HG03432 (cell line): ENCODE measurements at regions not wholly inside any gene's neighbourhood (a gene's known extent, or its start where the extent isn't known, plus 50 kb on each side); places are given as distances from the start of the nearest gene placed in this dataset.
"Not testable (repeated sequence)": the region's sequence is repeated elsewhere in the genome, so short reads cannot be mapped to it uniquely, and the experiment has no call there.

Experiments used
- ATAC-seq: cut with Tn5 transposase; IDR thresholded peaks from one replicate; pipeline ENCODE4 v1.9.1; 2021; ENCODE audit warnings: mild to moderate bottlenecking, moderate library complexity; ENCODE audit not compliant: unreplicated experiment

DNA sequence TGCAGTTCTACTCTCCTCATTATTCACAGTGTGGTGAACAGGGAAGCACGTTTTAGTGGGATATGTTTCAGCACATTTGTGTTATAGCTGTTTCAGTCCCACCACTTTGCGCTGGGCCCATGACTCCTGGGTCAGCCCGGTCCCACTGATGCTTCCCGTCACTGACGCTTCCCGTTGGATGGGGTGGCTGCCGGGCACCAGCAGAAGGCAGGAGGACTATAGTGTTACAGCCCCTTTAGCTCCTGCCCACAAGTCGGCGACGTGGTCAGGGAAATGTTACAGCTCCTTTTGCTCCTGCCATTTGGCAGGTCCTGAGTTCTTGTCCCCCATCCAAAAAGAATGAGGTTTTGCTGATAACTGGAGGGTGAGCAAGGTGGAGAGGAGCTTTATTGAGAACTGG, 732.2 kb downstream of the NR4A2 start:
- no peak for ATAC-seq

DNA sequence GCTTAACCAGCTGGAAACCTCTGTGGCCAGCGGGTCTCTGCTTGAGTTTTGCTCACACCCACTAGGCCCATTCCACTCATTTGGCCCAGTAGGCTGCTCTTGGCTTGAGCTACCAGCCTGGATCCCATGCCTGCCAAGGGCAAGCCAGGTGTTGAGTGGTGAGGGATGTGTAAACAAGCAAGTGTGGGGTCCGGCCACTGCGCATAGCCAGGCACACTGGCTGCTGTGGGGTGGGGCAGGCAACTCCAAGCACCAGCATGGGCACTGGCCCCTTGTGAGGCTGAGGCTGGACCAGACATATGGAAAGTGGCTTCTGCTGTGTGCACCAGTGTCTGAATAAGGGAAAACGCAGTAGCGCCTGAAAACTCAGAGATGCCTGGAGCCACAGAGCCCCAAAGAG, 732.7 kb downstream of the NR4A2 start:
- ATAC-seq, result no peak

DNA sequence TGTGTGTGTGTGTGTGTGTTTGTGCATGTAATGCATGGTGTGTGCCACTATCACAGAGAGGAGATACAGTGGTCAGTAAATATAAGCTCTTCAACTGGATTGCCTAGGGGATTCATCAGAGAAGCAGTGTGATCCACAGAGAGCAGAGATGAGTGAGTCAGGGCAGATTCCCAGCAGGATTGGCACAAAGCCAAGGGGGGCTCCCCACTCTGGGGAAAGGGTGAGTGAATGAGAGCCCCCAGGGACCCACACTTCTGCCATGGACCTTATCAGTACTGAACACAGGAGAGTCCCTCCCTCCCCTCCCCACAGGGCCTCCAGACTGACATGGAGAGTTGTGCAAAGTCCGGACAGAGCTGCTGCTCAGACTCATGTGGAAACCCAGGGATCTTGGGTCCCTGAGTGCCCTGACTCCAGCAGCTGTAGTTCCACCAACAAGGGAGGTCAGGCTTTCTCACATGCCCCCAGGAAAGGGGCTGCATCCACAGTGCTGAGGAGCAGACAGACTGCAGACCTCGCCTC, 748.8 kb downstream of the NR4A2 start:
- ATAC-seq, result no peak

DNA sequence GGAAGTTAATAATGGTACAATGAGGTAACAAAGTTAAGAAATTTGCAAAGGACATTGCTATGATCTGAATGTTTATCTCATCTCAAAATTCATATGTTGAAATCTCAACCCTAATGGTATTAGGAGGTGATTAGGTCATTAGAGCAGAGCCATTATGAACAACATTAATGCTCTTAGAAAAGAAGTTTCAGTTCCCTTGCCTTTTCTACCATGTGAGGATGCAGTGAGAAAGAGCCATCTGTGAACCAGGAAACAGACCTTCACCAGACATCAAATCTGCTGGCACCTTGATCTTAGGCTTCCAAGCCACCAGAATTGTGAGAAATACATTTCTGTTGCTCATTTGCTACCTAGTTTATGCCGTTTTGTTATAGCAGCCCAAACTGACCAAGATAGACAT, 757.6 kb downstream of the NR4A2 start:
- ATAC-seq, result peak; percentile 78

DNA sequence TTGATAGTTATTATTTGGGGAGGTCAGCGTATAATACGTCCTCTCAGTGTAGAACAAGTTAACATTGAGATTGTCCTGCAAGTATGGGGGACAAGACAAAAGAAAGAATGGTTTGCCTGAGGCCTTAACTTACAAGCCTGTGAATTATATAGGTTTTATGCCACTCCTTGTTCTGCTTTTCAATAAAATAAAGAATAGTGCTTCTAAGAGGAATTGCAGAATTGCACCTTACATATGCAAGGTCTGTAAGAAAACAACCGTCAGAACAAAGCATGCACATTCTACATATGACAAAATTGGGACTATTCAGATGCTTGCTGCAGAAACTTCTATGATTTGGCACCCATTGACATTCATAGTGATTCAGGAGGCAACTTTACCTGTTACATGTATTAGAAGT, 785.0 kb downstream of the NR4A2 start:
- ATAC-seq, result no peak

DNA sequence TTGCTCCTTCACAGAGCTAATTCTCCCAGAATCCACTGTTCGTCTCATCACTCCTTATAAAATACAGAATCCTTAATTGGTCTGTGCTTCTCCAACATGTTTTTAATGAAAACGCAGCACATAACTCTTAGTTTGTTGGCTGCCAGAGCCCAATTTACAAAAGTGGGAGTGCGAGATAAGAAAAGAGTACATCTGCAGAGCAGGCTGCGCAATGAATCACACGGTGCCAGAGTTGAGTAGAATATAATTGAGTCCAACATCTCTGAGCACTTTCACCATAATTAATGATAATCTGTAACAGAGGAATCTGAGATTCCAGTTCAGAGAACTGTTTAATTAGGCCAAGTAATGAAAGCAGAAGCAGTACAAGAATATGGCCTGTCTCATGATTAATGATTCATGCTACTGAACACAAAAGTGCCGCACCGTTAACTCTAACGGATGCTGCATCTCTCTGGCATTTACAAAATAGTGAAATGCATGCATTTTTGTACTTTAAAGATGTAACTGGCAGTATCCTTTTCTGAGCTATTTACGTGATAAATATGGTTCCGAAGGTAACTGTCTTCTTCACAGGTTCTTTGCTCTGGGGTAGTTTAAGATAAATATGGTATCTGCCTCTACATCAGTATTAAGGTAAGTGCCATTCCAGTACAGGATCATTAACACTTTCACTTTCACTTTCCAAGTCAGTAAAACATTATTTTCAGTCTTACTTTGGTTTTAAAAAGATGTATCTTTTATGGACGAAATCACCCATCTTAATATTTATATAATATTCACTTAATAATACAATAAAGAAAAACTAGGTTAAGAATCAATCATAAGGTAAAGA, 785.6 kb downstream of the NR4A2 start:
- ATAC-seq, result no peak

DNA sequence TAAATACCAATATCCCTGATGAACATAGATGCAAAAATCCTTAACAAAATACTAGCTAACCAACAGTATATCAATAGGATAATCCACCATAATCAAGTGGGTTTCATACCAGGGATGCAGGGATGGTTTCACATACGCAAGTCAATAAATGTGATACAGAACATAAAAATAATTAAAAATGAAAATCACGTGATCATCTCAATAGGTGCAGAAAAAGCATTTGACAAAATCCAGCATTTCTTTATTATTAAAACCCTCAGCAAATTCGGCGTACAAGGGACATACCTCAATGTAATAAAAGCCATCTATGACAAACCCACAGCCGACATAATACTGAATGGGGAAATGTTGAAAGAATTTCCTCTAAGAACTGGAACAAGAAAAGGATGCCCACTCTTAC, 793.5 kb downstream of the NR4A2 start:
- not testable (repeated sequence) for ATAC-seq

DNA sequence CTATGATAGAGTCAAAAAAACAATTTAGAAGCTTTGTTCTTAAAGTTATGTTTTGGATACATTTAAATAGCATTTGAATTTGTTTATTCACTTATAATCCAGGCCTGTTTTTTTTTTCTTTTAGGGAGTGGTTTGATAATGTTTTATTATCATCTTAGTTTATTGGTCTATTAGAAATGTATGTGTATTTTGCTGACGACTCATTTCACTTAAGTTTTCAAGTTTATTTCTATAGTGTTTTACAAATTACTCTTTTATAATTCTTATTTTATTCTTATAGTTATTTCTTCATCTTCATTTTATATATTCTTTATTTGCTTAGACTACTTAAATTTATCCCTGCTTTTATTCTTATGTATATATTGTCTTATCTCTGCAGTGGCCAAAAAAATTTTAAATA, 804.5 kb downstream of the NR4A2 start:
- no peak for ATAC-seq

DNA sequence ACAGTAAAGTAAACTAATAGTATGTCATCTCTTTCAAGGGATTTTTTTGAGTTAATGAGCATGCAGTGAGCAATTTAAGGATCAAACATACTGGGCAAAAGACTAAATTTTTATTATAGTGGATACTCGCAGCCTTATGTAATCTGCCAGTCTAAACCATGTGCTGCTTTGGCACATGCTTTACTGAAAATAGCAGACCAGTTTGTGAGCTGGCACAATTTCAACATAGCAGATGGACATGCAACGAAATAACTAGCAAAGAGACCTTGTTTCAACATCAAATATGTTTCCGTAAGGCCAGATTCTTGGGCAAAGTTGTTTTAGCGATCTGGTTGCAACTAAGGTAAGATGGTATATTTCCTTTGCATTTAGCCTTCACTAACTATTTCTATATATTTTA, 807.3 kb downstream of the NR4A2 start:
- no peak for ATAC-seq

DNA sequence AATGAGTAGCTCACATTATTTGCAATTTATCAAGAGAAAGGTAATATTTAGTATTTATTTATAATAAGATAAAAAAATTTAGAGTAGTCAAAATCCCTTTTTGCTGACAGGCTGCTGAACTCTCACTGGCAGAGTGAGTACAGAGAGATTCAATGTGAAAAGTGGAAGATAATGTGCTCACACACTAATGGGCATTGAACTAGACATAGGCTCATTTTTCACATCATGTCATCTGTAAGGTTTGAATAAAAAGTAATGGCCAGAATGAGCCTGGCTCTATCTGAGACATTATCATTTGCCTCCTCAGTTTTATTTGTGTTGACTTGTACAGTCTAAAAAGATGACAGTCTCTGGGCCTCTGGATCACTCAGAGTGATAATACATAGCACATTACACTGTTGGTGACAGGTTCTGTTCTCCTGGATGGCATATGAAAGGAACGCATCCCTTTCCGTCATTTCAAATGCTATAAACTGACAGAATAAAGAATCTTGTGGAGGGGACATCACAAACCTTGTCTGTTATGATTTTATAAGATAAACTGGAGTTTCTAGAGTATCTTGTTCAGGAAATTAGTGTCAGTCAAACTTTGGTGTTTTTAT, 812.9 kb downstream of the NR4A2 start:
- ATAC-seq, result no peak

DNA sequence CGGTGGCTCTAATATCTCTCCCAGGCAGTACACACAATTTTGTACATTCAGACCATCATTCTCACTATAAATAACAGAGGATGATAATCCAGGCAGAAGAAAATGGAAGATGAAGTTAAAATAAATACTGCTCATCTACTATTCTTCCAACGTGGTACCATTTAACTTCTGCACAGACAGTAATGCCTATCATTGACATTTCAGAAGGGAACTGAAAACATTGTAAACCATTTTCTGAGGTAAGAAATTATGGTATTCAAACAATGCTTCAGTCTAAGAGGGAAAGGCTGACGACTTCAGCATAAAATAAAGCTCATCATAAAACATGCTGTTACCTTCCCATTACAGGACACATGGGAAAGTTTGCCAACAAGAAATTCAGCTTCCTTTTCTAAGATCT, 814.4 kb downstream of the NR4A2 start:
- no peak for ATAC-seq

DNA sequence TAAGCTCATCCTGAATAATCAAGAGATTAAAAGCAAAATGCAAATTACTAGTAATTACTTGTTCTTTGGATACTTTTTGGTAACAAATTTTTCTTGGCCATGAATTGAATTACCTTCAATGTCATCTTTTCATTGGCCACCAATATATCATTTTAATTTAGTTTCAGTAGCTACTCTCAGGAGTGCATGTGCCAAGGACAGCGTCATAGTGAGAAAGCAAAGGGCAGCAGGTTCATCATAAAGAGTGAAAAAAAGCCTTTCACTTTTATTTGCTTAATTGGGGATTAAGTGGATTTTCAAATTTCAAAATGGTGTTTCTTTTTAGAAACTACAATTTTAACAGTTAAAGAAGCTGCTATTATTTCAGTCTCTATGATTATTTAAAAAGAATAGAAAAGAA, 815.2 kb downstream of the NR4A2 start:
- no peak for ATAC-seq

DNA sequence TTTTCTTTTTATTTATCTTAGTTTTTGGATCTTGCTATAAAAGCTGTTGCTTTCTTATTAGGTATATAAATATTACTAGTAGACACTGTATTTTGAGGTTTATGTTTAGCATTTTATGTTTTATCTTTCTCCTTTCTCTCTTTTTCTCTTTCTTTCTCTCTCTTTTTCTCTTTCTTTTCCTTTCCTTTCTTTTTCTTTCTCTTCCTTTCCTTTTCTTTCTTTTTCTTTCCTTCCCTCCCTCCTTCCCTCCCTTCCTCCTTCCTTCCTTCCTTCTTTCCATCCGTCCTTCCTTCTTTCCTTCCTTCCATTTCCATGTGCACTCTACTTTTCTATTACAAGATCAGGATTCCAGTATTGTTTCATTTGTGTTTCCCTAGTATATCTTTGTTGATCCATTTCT, 814.8 kb downstream of the KCNJ3 start:
- ATAC-seq, result no peak

DNA sequence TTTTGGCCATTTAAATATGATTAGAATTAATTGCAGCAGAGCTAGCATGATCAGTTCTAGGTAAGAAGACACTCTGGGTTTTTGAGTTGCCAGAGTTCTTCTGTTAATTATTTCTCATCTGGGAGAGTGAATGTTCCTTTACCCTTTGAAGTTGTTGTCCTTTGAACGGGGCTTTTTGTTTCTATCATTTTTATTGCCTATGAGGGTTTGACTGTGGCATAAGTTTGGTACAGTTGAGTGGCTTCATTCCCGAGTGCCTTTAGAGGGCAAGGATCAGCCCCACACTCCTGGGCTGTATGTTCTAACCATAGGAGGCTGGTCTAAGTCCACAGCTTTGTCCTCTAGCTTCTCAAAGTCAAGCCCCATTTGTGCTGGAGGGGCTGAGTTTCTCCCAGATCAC, 804.3 kb downstream of the KCNJ3 start:
- ATAC-seq, result no peak

DNA sequence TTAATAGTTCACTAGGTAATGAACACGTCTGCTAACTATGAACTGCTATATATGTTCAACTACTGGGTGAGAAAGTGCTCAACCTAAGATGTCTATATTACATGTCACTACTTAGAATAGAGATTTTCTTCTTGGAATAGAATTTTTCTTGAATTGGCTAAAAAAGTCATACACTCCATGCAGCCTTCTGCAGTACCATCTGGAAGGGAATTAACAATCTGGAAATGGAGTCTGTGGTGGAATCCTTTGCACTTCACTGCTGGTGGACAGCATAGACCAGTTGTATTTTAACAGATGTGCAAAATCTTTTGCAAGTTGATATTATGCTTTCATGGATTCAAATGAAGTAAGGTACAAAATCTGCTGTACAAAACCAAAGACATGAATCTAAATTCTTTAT, 799.6 kb downstream of the KCNJ3 start:
- no peak for ATAC-seq

DNA sequence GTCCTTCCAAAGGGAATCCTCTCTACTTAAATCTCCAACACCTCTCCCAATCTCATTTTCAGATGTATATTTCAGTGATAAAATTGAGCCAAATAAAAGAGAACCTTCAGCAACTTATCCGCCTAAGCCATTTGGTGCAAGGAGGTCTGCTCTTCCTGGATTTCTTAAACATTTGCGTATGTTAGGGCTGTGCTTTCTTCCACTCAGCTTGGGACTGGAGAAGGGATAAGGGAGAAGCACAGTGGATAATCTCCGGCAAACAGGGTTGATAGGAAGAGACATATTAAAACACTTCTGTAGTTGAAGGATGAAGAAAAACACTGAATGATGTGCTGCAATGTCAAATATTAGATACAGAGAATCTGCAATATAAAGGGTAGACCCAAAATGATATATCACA, 796.2 kb downstream of the KCNJ3 start:
- no peak for ATAC-seq

DNA sequence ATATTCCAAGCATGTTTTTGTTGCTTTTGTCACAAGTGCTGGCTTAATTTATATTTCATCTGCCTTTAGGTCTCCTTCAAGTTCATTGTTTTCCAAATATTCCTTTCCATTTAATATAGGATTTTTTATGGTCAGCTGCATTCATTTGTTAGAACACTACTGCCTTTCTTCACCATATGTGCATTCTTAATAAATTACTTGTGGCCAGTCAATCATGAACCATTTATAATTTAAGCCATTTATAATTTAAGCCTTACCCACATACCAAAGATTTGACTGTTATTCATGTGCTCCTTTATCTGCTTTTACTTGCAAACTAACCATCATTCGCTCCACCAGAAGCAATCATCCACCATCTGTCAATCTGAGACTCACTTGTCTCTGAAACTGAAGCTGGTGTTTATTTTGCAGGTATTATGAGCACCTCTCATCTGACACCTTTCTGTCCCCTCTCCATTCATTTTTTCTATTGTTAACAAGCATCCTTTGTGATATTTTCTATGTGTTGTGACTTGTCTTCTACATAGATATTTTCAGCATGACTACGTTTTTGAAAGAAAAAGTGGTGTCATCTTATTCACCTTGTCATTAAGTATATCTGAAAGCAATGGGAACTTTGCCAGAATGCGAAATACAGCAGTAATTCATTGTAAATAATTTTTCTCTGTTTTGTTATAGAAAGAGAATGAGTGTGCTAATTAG, 786.8 kb downstream of the KCNJ3 start:
- no peak for ATAC-seq

DNA sequence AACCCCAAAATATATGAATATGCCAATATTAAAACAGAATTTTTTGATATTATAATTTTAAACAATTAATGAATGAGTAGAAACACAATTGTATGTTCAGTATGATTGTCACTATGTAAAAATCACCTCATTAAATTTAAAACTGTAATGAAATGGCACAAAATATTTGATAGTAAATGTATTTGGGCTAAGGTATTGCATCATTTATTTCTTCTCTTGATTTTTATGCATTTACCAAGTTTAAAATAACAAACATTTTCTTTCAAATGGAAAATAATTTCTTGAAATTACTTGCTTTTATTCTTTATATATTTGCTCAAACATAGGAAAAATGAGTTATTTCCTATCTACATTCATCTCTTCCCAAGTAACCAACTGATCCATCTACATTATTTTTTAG, 782.6 kb downstream of the KCNJ3 start:
- ATAC-seq, result no peak

DNA sequence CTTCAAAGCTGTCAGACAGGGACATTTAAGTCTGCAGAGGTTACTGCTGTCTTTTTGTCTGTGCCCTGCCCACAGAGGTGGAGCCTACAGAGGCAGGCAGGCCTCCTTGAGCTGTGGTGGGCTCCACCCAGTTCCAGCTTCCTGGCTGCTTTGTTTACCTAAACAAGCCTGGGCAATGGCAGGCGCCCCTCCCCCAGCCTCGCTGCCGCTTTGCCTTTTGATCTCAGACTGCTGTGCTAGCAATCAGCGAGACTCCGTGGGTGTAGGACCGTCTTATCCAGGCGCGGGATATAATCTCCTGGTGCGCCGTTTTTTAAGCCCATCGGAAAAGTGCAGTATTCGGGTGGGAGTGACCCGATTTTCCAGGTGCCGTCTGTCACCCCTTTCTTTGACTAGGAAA, 773.5 kb downstream of the KCNJ3 start:
- not testable (repeated sequence) for ATAC-seq

DNA sequence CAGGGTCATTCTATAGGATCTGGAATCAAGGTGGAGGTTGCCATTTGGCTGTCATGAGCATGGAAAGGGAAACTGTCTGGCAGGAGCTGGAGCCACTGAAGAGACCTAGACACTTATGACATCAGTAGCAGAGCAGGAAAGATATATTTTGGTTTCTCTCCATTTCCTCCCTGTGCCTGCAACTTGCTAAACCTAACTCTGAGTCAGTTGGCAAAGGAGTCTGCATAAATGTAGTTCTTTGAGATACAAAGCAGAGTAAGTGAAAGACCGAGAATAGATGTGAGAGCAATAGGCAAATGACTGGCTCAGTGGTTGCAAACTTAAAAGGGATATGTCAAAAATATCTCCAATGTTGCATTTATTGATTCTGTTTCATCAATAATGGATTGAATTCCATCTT, 757.7 kb downstream of the KCNJ3 start:
- peak; percentile 53 for ATAC-seq

DNA sequence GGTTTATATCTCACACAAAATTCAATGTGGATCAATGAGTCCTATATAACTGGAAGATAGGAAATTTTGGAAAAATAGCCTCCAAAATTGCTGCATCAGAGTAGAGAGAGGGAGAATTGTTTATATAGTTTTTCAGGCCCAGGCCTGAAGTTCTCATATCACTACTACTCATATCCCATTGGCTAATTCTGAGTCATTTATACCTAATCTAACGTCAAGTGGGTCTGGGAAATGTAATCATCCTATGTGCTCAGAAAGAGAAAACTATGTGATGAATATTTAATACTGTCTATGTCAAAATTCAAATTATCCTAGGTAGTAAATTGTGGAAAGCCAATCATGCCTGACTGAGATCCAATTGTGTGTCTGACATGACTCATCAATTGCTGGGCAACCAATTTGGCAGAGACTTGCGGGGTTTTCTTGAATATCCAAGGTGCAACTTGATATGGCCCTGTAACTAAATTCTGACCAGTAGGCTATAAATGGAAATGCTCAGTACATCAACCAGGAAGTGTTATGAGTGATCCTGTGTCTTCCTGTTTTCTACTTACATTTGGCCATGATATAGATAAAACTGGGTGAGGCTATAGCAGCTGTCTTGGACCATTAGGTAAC, 744.4 kb downstream of the KCNJ3 start:
- peak; percentile 68 for ATAC-seq
